HepG2 (cell line): ENCODE measurements at regions not wholly inside any gene's neighbourhood (a gene's known extent, or its start where the extent isn't known, plus 50 kb on each side); places are given as distances from the start of the nearest gene placed in this dataset.

Source experiments
- ATAC-seq: fragments of 200-7000 bp; cut with Tn5 transposase; 3 replicates; pipeline ENCODE4 v1.9.1; 2020; ENCODE audit warnings: mild to moderate bottlenecking, moderate library complexity
- BruUV-seq: library from RNA; stranded (reverse); fragments of 400-500 nt; replicated peaks from 2 replicates; lab custom pipeline; 2021; lab: Mats Ljungman, UMichigan
- CTCF ChIA-PET: fragments of 300-600 bp; formaldehyde crosslinking; extraction: SDS; loops from one replicate; lab custom pipeline; 2021; ENCODE audit warnings: low total read pairs, inconsistent platforms, low intra/inter-chr PET ratio; lab: Yijun Ruan, JAX
- POLR2A ChIA-PET: fragments of 350-600 bp; sonication (Branson Sonifier 250); formaldehyde crosslinking; loops from one replicate; lab custom pipeline; 2020; ENCODE audit warnings: antibody characterized with exemption, inconsistent platforms; lab: Yijun Ruan, JAX
- DNase-seq: peaks from one replicate; pipeline ENCODE4 v3.0.0-alpha.2; 2015; ENCODE audit warnings: low spot score
- FAIRE-seq: peaks from 3 replicates; lab custom pipeline; 2011; peaks lifted over from hg19 to GRCh38; lab: Jason Lieb, UNC
- H2AFZ ChIP-seq: one replicate; pipeline ENCODE4 v1.6.1; 2011; ENCODE audit warnings: low read length, inconsistent platforms
- H3K27ac ChIP-seq: fragments of 300-600 bp; 3 replicates; pipeline ENCODE4 v1.8.0; 2011; ENCODE audit warnings: mixed run types, mild to moderate bottlenecking, mixed read lengths, low read length, inconsistent platforms; ENCODE audit not compliant: insufficient read depth; ENCODE audit errors: extremely low read length
- H3K27me3 ChIP-seq, 2 experiments: fragments of 200-600 bp in 1 of 2; 2 replicates in 1 of 2; 3 replicates in 1 of 2; pipeline versions ENCODE4 v1.6.0 to v1.8.0; 2011; ENCODE audit warnings: low read length in 2 of 2, mild to moderate bottlenecking in 2 of 2, moderate library complexity in 2 of 2, inconsistent platforms in 1 of 2; ENCODE audit not compliant: insufficient read depth in 2 of 2, control insufficient read depth in 1 of 2
- H3K36me3 ChIP-seq, 2 experiments: fragments of 200-600 bp in 1 of 2; replicated peaks in 1 of 2; 2 replicates in 1 of 2; 3 replicates in 1 of 2; pipeline versions ENCODE4 v1.5.1 to v1.8.0; 2011; ENCODE audit warnings: low read length in 2 of 2, inconsistent platforms in 1 of 2; ENCODE audit not compliant: insufficient read depth in 2 of 2, control insufficient read depth in 1 of 2
- H3K4me1 ChIP-seq: 2 replicates; pipeline ENCODE4 v1.5.1; 2012; ENCODE audit warnings: low read length, inconsistent platforms; ENCODE audit not compliant: insufficient read depth
- H3K4me2 ChIP-seq: 2 replicates; pipeline ENCODE4 v1.6.0; 2011; ENCODE audit warnings: low read depth, low read length, inconsistent platforms
- H3K4me3 ChIP-seq, 3 experiments: fragments of 200-600 bp in 1 of 3; sonication (generic), shearing (Covaris generic) in 1 of 3; replicated peaks in 1 of 3; 2 replicates each; pipeline ENCODE4 v1.5.1; 2011 to 2016; ENCODE audit warnings: low read length in 3 of 3, inconsistent platforms in 2 of 3, low read depth in 2 of 3, mild to moderate bottlenecking in 2 of 3, control low read depth in 1 of 3, mixed read lengths in 1 of 3; ENCODE audit not compliant: insufficient read depth in 1 of 3
- H3K79me2 ChIP-seq: one replicate; pipeline ENCODE4 v1.6.1; 2011; ENCODE audit warnings: low read length, inconsistent platforms; ENCODE audit not compliant: insufficient read depth
- H3K9ac ChIP-seq: 2 replicates; pipeline ENCODE4 v1.6.0; 2011; ENCODE audit warnings: mild to moderate bottlenecking, low read depth, low read length, inconsistent platforms; ENCODE audit not compliant: insufficient read depth
- H3K9me3 ChIP-seq: 2 replicates; pipeline ENCODE4 v1.5.1; 2012; ENCODE audit warnings: mild to moderate bottlenecking, low read length
- H4K20me1 ChIP-seq: 2 replicates; pipeline ENCODE4 v1.6.0; 2011; ENCODE audit warnings: inconsistent platforms, mild to moderate bottlenecking, low read length, moderate library complexity; ENCODE audit not compliant: insufficient read depth
- JARID2 ChIP-seq: sonication (generic); formaldehyde crosslinking; IDR thresholded peaks from 2 replicates; pipeline ENCODE4 v1.8.1; 2023; ENCODE audit warnings: missing genetic modification reagents, inconsistent platforms; ENCODE audit not compliant: insufficient replicate concordance
- NONO ChIP-seq, 2 experiments: fragments of 450-650 bp in 1 of 2; sonication (generic) in 1 of 2; formaldehyde crosslinking in 1 of 2; IDR thresholded peaks in 1 of 2; conservative IDR thresholded peaks in 1 of 2; 2 replicates each; pipeline versions ENCODE4 v1.6.1 to v1.8.0; 2017 to 2022; ENCODE audit warnings: mild to moderate bottlenecking in 1 of 2, missing genetic modification reagents in 1 of 2, moderate library complexity in 1 of 2
- NR1H2 ChIP-seq: sonication (generic); formaldehyde crosslinking; IDR thresholded peaks from 2 replicates; pipeline ENCODE4 v1.8.1; 2022; ENCODE audit warnings: low read depth, missing genetic modification reagents, borderline replicate concordance
- RBAK ChIP-seq: sonication (generic); formaldehyde crosslinking; IDR thresholded peaks from 2 replicates; pipeline ENCODE4 v1.5.1; 2020; ENCODE audit warnings: mild to moderate bottlenecking, missing genetic modification reagents
- SALL1 ChIP-seq: sonication (generic); formaldehyde crosslinking; IDR thresholded peaks from 2 replicates; pipeline ENCODE4 v1.8.0; 2022; ENCODE audit warnings: mild to moderate bottlenecking, missing genetic modification reagents
- SETDB1 ChIP-seq: sonication (generic); formaldehyde crosslinking; IDR thresholded peaks from 2 replicates; pipeline ENCODE4 v1.5.1; 2020; ENCODE audit warnings: missing genetic modification reagents, mild to moderate bottlenecking, borderline replicate concordance
- SKI ChIP-seq: fragments of 450-650 bp; IDR thresholded peaks from one replicate; pipeline ENCODE4 v1.6.1; 2018; ENCODE audit warnings: mild to moderate bottlenecking; ENCODE audit not compliant: partially characterized antibody
- SRSF4 ChIP-seq: fragments of 200-400 bp; formaldehyde crosslinking; IDR thresholded peaks from one replicate; pipeline ENCODE4 v1.6.1; 2018; ENCODE audit warnings: mild to moderate bottlenecking, low read depth, low read length, moderate library complexity; ENCODE audit not compliant: poor library complexity, severe bottlenecking
- YEATS4 ChIP-seq: sonication (generic); formaldehyde crosslinking; IDR thresholded peaks from 2 replicates; pipeline ENCODE4 v1.4.0; 2020; ENCODE audit warnings: missing genetic modification reagents, borderline replicate concordance
- WGBS: methylation state at CpG from one replicate; pipeline ENCODE4 v1.1.6; 2017; ENCODE audit warnings: low lambda C conversion rate; 5-methylcytosine and 5-hydroxymethylcytosine counted together
- in situ Hi-C: cut with HindIII; loops from 2 replicates; pipeline ENCODE4 v1.10.0; 2017; ENCODE audit warnings: low pct_unique_long_range_greater_than_20kb; ENCODE audit not compliant: extremely low pct_ligation_motif_present
- intact Hi-C: fragments of 100-400 bp; cut with micrococcal nuclease; formaldehyde crosslinking; loops from one replicate; pipeline ENCODE4 v1.10.0; 2022; ENCODE audit not compliant: unreplicated experiment

DNA sequence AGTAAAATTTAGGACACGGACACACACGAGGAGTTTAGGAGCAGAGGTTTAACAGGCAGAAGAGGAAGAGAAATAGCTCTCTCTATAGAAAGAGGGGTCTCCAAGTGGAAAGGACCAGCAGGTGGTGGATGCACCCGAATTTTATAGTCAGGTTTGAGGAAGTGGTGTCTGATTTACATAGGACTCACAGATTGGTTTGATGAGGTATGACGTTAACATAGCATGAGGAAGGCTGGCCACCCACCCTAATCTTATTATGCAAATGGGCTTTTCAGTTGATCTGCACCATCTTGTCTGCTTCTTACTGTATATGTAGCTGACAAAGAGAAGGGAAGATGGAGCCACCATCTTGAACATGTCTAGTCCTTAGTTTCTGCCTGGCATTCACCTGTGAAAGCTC is 52.5 kb upstream of the RGS2 start:
- no TSS peak for BruUV-seq
- POLR2A ChIA-PET: no interaction called here
- no peak for TF ChIP-seq SETDB1 (CRISPR knock-in tag)
- TF ChIP-seq YEATS4 (CRISPR knock-in tag): no peak
- no peak for TF ChIP-seq SALL1
- TF ChIP-seq NR1H2 (CRISPR knock-in tag): no peak
- TF ChIP-seq JARID2: no peak
- TF ChIP-seq SRSF4: no peak
- TF ChIP-seq NONO (IDR thresholded peaks at IDR 0.05): no peak
- TF ChIP-seq NONO (CRISPR knock-in tag; conservative IDR thresholded peaks at IDR 0.05): no peak
- no peak for TF ChIP-seq SKI
- in situ Hi-C loops: loop anchor here (25.0 kb wide), 1 partner anchor 269 kb away; no protein-coding TSS in a partner anchor
- H3K79me2 ChIP-seq: no peaks in the 10 kb centered on the region
- H3K4me1 ChIP-seq: peaks cover 19% of the 10 kb centered on the region
- DNase-seq (no peak), FAIRE-seq (no peak), ATAC-seq (no peak)
- no peaks in the 10 kb centered on the region for H3K9me3 ChIP-seq
- no peak overlapping the region for H3K9ac ChIP-seq
- no peak overlapping the region for H2AFZ ChIP-seq
- CTCF ChIA-PET: no interaction called here
- H3K36me3 ChIP-seq: no peaks in the 10 kb centered on the region
- H3K27me3 ChIP-seq: no peaks in the 10 kb centered on the region; a peak in 1 of 5 replicates
- no peaks in the 10 kb centered on the region for H4K20me1 ChIP-seq
- no peak overlapping the region for H3K4me2 ChIP-seq
- 19% methylated on average over 4 of the region's 4 CpGs for WGBS
- H3K4me3 ChIP-seq: no peak overlapping the region
- no peak overlapping the region for H3K27ac ChIP-seq
- intact Hi-C loops: no loop called here

DNA sequence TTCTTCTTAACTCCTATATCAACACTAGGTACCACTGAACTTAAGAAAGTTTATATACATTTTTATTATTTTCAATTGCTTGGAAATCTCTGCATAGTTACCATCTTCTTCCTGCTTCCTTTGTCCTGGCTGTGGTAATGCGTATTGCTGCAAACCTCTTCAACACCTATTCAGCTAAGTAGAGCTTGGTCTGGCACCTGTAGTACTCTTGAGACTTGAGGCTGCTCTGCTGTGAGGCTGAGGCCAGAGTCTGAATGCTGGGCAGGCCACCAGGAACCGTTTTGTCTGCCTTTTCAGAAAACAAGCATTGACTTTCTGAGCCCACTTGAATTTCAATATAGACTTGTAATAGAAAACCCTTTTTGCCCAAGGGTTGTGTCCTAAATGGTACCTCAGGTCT is 52.0 kb upstream of the RGS2 start:
- H3K27me3 ChIP-seq: no peaks in the 10 kb centered on the region; a peak in 1 of 5 replicates
- H2AFZ ChIP-seq: no peak overlapping the region
- no peak for TF ChIP-seq RBAK (CRISPR knock-in tag)
- TF ChIP-seq, all 625 proteins: peak for 0
- ChIA-PET POLR2A (no interaction called here), CTCF (no interaction called here)
- intact Hi-C loops (no loop called here), in situ Hi-C loops (loop anchor here (25.0 kb wide), 1 partner anchor 270 kb away; no protein-coding TSS in a partner anchor)
- DNase-seq (no peak), FAIRE-seq (no peak), ATAC-seq (no peak)
- Histone ChIP-seq H3K27ac (no peak overlapping the region), H3K79me2 (no peaks in the 10 kb centered on the region), H3K9ac (no peak overlapping the region), H4K20me1 (no peaks in the 10 kb centered on the region), H3K4me1 (peaks cover 20% of the 10 kb centered on the region), H3K4me3 (no peak overlapping the region), H3K4me2 (no peak overlapping the region), H3K9me3 (no peaks in the 10 kb centered on the region), H3K36me3 (no peaks in the 10 kb centered on the region)
- 26% methylated on average over 2 of the region's 2 CpGs for WGBS
- BruUV-seq: no TSS peak
